GM12878 (cell line): ENCODE measurements at regions not wholly inside any gene's neighbourhood (a gene's known extent, or its start where the extent isn't known, plus 50 kb on each side); places are given as distances from the start of the nearest gene placed in this dataset.

Experiments
- ATAC-seq: fragments of 200-7000 bp; cut with Tn5 transposase; 3 replicates; pipeline ENCODE4 v1.9.1; 2020; ENCODE audit warnings: mild to moderate bottlenecking, moderate library complexity
- BruUV-seq: library from RNA; stranded (reverse); fragments of 400-500 nt; replicated peaks from 2 replicates; lab custom pipeline; 2021; lab: Mats Ljungman, UMichigan
- CTCF ChIA-PET: fragments of 300-600 bp; sonication (Branson Sonifier 250); formaldehyde crosslinking; extraction: SDS; loops from one replicate; lab custom pipeline; 2021; ENCODE audit warnings: inconsistent platforms; lab: Yijun Ruan, JAX
- POLR2A ChIA-PET: fragments of 350-600 bp; formaldehyde crosslinking; extraction: SDS; loops from one replicate; lab custom pipeline; 2021; ENCODE audit warnings: inconsistent platforms; lab: Charles Lee
- RAD21 ChIA-PET: fragments of 300-600 bp; sonication (Branson Sonifier 250); formaldehyde crosslinking; loops from one replicate; lab custom pipeline; 2023; ENCODE audit warnings: antibody characterized with exemption; ENCODE audit not compliant: unreplicated experiment; lab: Charles Lee
- SMC1A ChIA-PET: fragments of 300-600 bp; sonication (Branson Sonifier 250); formaldehyde crosslinking; loops from one replicate; lab custom pipeline; 2023; ENCODE audit not compliant: unreplicated experiment, uncharacterized antibody; lab: Charles Lee
- DNase-seq: peaks from one replicate; pipeline ENCODE4 v3.0.0-alpha.2; 2011; ENCODE audit warnings: low read depth, low spot score
- FAIRE-seq: peaks from 3 replicates; lab custom pipeline; 2011; peaks lifted over from hg19 to GRCh38; lab: Jason Lieb, UNC
- H2AFZ ChIP-seq: 2 replicates; pipeline ENCODE4 v1.6.0; 2011; ENCODE audit warnings: low read depth, low read length, control low read depth; ENCODE audit not compliant: control insufficient read depth
- H3K27ac ChIP-seq: 2 replicates; pipeline ENCODE4 v1.5.1; 2011; ENCODE audit warnings: control low read depth; ENCODE audit not compliant: control insufficient read depth, insufficient read depth
- H3K27me3 ChIP-seq, 2 experiments: replicated peaks in 1 of 2; 2 replicates each; pipeline versions ENCODE4 v1.6.0 to v1.6.1; 2011; ENCODE audit warnings: low read length in 1 of 2; ENCODE audit not compliant: control insufficient read depth in 2 of 2, insufficient read depth in 2 of 2
- H3K36me3 ChIP-seq, 2 experiments: 2 replicates each; pipeline ENCODE4 v1.5.1; 2011; ENCODE audit warnings: low read length in 1 of 2; ENCODE audit not compliant: control insufficient read depth in 2 of 2, insufficient read depth in 2 of 2
- H3K4me1 ChIP-seq: 2 replicates; pipeline ENCODE4 v1.6.1; 2011; ENCODE audit warnings: mild to moderate bottlenecking, low read length, moderate library complexity, mixed read lengths; ENCODE audit not compliant: control insufficient read depth, insufficient read depth
- H3K4me2 ChIP-seq: 2 replicates; pipeline ENCODE4 v1.6.0; 2011; ENCODE audit warnings: control low read depth; ENCODE audit not compliant: control insufficient read depth, insufficient read depth
- H3K4me3 ChIP-seq: fragments of 200-600 bp; sonication (generic); 2 replicates; pipeline ENCODE4 v1.5.1; 2016
- H3K79me2 ChIP-seq: 2 replicates; pipeline ENCODE4 v1.6.0; 2011; ENCODE audit warnings: low read length; ENCODE audit not compliant: control insufficient read depth, insufficient read depth
- H3K9ac ChIP-seq: 2 replicates; pipeline ENCODE4 v1.8.0; 2011; ENCODE audit warnings: low read length, control low read depth, mixed read lengths; ENCODE audit not compliant: control insufficient read depth, insufficient read depth
- H3K9me3 ChIP-seq: replicated peaks from 3 replicates; pipeline ENCODE4 v1.5.1; 2011; ENCODE audit warnings: mild to moderate bottlenecking, low read length; ENCODE audit not compliant: control insufficient read depth, insufficient read depth
- H4K20me1 ChIP-seq: 2 replicates; pipeline ENCODE4 v1.6.0; 2011; ENCODE audit not compliant: control insufficient read depth, insufficient read depth
- IKZF2 ChIP-seq, 2 experiments: fragments of 450-650 bp; IDR thresholded peaks; 2 replicates each; pipeline ENCODE4 v1.6.1; 2017; ENCODE audit warnings: mild to moderate bottlenecking in 2 of 2, moderate library complexity in 2 of 2
- KAT2A ChIP-seq: conservative IDR thresholded peaks from 2 replicates; pipeline ENCODE4 v1.6.1; 2011; ENCODE audit warnings: low read depth, low read length; ENCODE audit not compliant: control insufficient read depth
- MTA2 ChIP-seq: fragments of 450-650 bp; IDR thresholded peaks from 2 replicates; pipeline ENCODE4 v1.6.1; 2016; ENCODE audit warnings: low read depth, mild to moderate bottlenecking, moderate library complexity
- MYC ChIP-seq: IDR thresholded peaks from 2 replicates; pipeline ENCODE4 v1.6.1; 2011; ENCODE audit warnings: mild to moderate bottlenecking, low read length, moderate library complexity, inconsistent platforms; ENCODE audit not compliant: insufficient read depth, insufficient replicate concordance, insufficient read length, severe bottlenecking
- POLR2A ChIP-seq: IDR thresholded peaks from 2 replicates; pipeline ENCODE4 v1.6.1; 2011; ENCODE audit warnings: low read depth, mild to moderate bottlenecking, low read length
- WGBS: methylation state at CpG from one replicate; pipeline ENCODE4 v1.1.6; 2016; ENCODE audit warnings: low lambda C conversion rate; ENCODE audit not compliant: insufficient replicate concordance, insufficient coverage; ENCODE audit errors: missing lambda C conversion rate; 5-methylcytosine and 5-hydroxymethylcytosine counted together
- in situ Hi-C: fragments of 300-500 bp; cut with MboI; formaldehyde crosslinking; loops from 9 replicates; pipeline ENCODE4 v1.14.3; 2018; ENCODE audit warnings: mixed read lengths
- intact Hi-C: fragments of 100-400 bp; cut with micrococcal nuclease; formaldehyde crosslinking; loops from one replicate; pipeline ENCODE4 v1.14.2; 2022; ENCODE audit not compliant: unreplicated experiment
- TF ChIP-seq, protein P1 (sequence below): fragments of 450-650 bp; IDR thresholded peaks from 2 replicates; pipeline ENCODE4 v1.6.1; 2017; ENCODE audit warnings: antibody characterized with exemption, mild to moderate bottlenecking, moderate library complexity

DNA sequence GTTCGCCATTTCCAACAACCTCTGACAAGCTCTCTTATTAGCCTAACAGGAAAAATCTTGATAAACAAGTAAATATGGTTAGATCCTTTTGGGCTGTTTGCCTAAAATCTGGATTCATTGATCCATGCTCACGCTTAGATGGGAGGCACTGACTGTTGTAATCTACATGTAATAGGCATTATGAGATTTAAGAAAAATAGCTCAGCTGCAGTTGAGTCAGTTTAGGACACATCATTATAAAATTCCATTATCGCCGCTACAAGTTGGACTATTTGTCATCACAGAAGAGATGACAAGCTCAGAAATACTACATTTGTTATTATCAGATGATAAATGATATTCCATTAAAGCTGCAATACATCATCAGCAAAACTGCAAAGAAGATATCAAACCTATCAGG, 524.0 kb downstream of the TOX3 start:
- Histone ChIP-seq H3K9ac (no peak overlapping the region), H3K4me2 (no peak overlapping the region), H3K9me3 (no peaks in the 10 kb centered on the region), H3K36me3 (no peaks in the 10 kb centered on the region), H4K20me1 (no peaks in the 10 kb centered on the region), H3K27me3 (no peaks in the 10 kb centered on the region), H3K4me1 (no peaks in the 10 kb centered on the region), H2AFZ (no peak overlapping the region), H3K27ac (no peak overlapping the region), H3K4me3 (no peak overlapping the region), H3K79me2 (no peaks in the 10 kb centered on the region)
- ATAC-seq, result no peak
- ChIA-PET RAD21 (no interaction called here), SMC1A (no interaction called here), CTCF (no interaction called here), POLR2A (no interaction called here)
- DNase-seq, result no peak
- BruUV-seq, result no TSS peak
- intact Hi-C loops, result no loop called here
- TF ChIP-seq POLR2A (no peak), MYC (no peak), IKZF2 (IDR thresholded peaks at IDR 0.05) (no peak), MTA2 (no peak), KAT2A (no peak)
- TF ChIP-seq, protein P1, sequence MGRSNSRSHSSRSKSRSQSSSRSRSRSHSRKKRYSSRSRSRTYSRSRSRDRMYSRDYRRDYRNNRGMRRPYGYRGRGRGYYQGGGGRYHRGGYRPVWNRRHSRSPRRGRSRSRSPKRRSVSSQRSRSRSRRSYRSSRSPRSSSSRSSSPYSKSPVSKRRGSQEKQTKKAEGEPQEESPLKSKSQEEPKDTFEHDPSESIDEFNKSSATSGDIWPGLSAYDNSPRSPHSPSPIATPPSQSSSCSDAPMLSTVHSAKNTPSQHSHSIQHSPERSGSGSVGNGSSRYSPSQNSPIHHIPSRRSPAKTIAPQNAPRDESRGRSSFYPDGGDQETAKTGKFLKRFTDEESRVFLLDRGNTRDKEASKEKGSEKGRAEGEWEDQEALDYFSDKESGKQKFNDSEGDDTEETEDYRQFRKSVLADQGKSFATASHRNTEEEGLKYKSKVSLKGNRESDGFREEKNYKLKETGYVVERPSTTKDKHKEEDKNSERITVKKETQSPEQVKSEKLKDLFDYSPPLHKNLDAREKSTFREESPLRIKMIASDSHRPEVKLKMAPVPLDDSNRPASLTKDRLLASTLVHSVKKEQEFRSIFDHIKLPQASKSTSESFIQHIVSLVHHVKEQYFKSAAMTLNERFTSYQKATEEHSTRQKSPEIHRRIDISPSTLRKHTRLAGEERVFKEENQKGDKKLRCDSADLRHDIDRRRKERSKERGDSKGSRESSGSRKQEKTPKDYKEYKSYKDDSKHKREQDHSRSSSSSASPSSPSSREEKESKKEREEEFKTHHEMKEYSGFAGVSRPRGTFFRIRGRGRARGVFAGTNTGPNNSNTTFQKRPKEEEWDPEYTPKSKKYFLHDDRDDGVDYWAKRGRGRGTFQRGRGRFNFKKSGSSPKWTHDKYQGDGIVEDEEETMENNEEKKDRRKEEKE, result no peak
- 48% methylated on average over 4 of the region's 4 CpGs for WGBS
- in situ Hi-C loops, result no loop called here
- no peak for FAIRE-seq
